NT2/D1 (cell line): ENCODE measurements at regions not wholly inside any gene's neighbourhood (a gene's known extent, or its start where the extent isn't known, plus 50 kb on each side); places are given as distances from the start of the nearest gene placed in this dataset.

ENCODE experiments used
- SUZ12 ChIP-seq: IDR thresholded peaks from 2 replicates; pipeline ENCODE4 v1.6.1; 2011; ENCODE audit not compliant: insufficient read length, insufficient read depth; ENCODE audit errors: extremely low read depth
- YY1 ChIP-seq: IDR thresholded peaks from 2 replicates; pipeline ENCODE4 v1.6.1; 2011; ENCODE audit not compliant: insufficient read length, insufficient read depth
- ZNF274 ChIP-seq: IDR thresholded peaks from 2 replicates; pipeline ENCODE4 v1.6.1; 2011; ENCODE audit warnings: mild to moderate bottlenecking, low read depth, low read length

GRCh38 chr12:128121424-128121823, 145.5 kb upstream of the TMEM132C start:
- no peak for TF ChIP-seq SUZ12
- no peak for TF ChIP-seq ZNF274
- no peak for TF ChIP-seq YY1
